Fibroblast of villous mesenchyme (primary cell): ENCODE measurements at regions not wholly inside any gene's neighbourhood (a gene's known extent, or its start where the extent isn't known, plus 50 kb on each side); places are given as distances from the start of the nearest gene placed in this dataset.

Experiments
- DNase-seq: peaks from one replicate; pipeline ENCODE4 v3.0.0-alpha.2; 2010; ENCODE audit warnings: low read depth
- H3K4me3 ChIP-seq: 2 replicates; pipeline ENCODE4 v1.5.1; 2011; ENCODE audit warnings: low read depth, mild to moderate bottlenecking, low read length
- CTCF ChIP-seq: IDR thresholded peaks from 2 replicates; pipeline ENCODE4 v1.5.1; 2012; ENCODE audit warnings: low read depth, mild to moderate bottlenecking, low read length; ENCODE audit not compliant: insufficient read depth

GRCh38 chr13:70469077-70469476 is 360.8 kb upstream of the KLHL1 start:
- H3K4me3 ChIP-seq: no peak overlapping the region
- no peak for DNase-seq
- no peak for TF ChIP-seq CTCF

- DNase-seq: no peak
- no peak for TF ChIP-seq CTCF
- no peak overlapping the region for H3K4me3 ChIP-seq
Observed at GRCh38 chr13:70457474-70457873, 349.2 kb upstream of the KLHL1 start.

GRCh38 chr13:70448820-70449219 is 340.6 kb upstream of the KLHL1 start:
- no peak for TF ChIP-seq CTCF
- H3K4me3 ChIP-seq: no peak overlapping the region
- DNase-seq: no peak

GRCh38 chr13:70432276-70432805 is 324.1 kb upstream of the KLHL1 start:
- no peak for TF ChIP-seq CTCF
- H3K4me3 ChIP-seq: no peak overlapping the region
- DNase-seq: no peak

- TF ChIP-seq CTCF: no peak
- no peak for DNase-seq
Observed at GRCh38 chr13:70430256-70430655, 322.0 kb upstream of the KLHL1 start.

GRCh38 chr13:70424928-70425327 is 316.7 kb upstream of the KLHL1 start:
- TF ChIP-seq CTCF: no peak
- DNase-seq: no peak
- H3K4me3 ChIP-seq: no peak overlapping the region

More at GRCh38 chr13:70430256-70430655, 322.0 kb upstream of the KLHL1 start:
- no peak overlapping the region for H3K4me3 ChIP-seq

GRCh38 chr13:70424428-70424827 is 316.2 kb upstream of the KLHL1 start:
- H3K4me3 ChIP-seq: no peak overlapping the region
- DNase-seq: no peak
- TF ChIP-seq CTCF: no peak
